NOMO-1 treated with DMSO at 0.1 percent for 48 hours (cell line): ENCODE measurements at regions not wholly inside any gene's neighbourhood (a gene's known extent, or its start where the extent isn't known, plus 50 kb on each side); places are given as distances from the start of the nearest gene placed in this dataset.
"Not testable (repeated sequence)": the region's sequence is repeated elsewhere in the genome, so short reads cannot be mapped to it uniquely, and the experiment has no call there.

ENCODE experiments used
- DNase-seq: peaks from one replicate; lab custom pipeline; 2025; ENCODE audit not compliant: unreplicated experiment; lab: John Stamatoyannopoulos, UW

DNA sequence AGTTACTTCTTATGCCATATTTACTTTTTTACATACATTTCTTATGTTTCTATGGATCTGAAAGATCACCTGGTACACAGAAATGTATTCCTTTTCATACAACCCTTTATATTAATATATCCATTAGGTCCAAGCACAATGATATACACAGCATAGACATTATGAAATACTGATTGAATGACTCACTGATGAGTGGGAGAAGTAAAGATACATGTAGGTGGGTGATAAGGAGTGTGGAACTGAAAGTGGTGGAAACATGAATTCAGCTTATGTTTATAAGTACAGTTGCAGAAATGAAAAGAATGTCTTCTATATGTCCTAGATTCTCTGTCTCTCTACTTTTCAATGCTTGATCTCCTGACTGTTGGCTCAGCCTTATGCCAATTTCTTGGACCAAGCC lies 87.9 kb downstream of the YIPF7 start:
- DNase-seq = no peak

DNA sequence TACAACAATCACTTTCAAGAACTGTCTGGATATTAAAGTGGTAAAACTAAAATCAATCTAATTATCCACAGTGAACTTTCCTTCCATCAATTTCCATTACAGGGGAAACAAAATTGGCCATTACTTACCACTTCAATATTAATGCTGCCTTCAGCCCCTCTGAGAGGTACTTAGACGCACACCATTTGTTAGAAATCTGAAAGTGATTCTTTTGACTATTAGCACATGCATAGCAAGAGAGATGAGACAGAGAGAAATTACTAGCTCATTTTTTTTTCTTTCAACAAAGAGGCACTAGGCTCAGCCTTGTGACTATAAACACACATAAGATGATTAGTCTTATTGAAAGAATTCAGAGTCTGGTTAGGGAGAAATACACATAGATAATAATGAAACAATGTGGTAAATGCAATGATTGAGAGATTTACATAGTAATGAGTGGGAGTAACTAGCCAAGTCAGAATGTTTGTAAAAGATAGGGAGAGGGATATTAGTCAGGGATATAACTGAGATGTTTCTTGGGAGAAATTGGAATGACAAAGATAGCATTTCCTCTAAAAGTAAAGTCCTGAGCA lies 93.3 kb downstream of the YIPF7 start:
- DNase-seq = no peak

DNA sequence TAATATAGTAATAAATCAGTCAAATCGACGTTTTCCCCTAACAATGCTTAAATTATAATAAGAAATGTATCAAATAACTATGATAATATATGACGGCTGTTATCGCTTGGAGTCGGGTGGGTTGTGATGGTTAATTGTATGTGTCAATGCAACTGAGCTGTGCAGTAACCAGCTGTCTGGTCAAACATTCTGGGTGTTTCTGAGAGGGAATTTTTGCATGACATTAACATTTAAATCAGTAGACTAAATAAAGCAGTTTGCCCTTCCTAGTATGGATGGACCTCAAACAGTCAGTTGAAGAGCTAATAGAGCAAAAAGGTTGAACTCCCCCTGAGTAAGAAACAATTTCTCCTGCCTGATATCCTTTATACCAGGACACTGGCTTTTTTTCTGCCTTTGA lies 96.7 kb downstream of the YIPF7 start:
- DNase-seq = no peak

DNA sequence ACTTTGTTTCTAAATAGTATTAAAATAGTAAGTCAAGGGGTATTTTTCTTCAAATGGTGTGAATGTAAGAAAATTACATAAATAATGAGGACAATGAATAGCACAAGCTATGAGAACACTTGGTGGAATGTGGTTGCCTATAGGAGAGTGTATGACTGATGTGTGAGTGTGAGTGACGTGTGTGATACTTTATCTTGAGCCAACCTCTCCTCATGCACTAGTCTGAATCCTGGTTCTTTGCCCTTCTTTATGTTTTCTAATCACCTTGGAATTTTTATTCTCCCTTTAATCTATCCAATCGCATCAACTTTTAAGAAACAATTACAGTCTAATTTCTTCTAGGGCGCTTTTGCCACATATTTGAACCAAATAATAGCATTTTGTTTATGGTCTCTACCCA lies 98.2 kb downstream of the YIPF7 start:
- no peak for DNase-seq

DNA sequence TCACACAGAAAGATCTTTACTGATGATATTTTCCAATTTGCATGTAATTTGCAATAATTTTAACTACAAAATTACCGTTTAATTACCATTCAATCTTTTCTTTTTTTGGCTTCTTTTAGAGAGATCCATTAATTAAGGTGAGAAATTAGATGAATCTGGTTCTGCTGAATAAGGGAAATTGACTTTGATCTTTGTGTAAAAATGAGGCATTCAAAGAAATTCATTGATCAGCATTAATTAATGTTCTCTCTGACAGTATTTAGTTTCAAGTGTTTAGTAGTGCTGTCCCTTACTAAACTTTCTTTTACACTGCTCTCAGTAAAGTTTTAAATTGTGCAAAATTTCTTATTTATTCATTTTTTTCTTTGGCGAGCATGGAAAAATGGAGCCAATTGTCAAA lies 97.2 kb upstream of the KCTD8 start:
- DNase-seq = no peak

DNA sequence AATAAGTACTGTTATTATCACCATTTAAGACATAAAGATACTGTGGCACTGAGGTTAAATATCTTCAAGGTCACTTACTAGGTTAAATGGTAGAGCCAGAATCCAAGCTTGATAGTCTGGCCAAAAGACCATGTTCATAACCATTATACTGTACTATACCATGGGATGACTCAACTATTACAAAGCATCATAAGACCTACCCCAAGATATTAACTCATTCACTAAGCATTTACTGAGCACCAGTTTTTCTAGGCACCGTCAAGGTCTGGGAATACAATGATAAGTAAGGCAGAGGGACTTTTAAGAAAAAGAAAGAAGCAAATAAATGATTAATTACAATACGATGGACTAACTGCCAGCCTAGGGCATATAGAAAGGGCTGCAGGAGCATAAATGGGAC lies 95.5 kb upstream of the KCTD8 start:
- DNase-seq = no peak

DNA sequence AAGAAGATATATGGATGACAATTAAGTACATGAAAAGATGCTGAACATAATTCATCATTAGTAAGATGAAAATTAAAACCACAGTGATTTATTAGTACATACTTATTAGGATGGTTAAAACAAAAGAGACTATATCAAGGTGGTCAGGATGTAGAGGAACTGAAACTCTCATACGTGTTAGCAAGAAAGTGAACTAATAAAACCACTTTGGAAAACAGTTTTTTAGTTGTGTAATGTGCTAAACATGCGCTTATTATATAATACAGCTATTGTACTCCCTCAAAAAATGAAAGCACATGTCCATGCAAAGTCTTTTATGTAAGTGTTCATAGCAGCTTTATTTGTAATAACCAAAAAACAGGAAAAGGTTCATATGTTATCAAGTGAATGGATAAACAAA lies 89.9 kb upstream of the KCTD8 start:
- peak; percentile 0 for DNase-seq

DNA sequence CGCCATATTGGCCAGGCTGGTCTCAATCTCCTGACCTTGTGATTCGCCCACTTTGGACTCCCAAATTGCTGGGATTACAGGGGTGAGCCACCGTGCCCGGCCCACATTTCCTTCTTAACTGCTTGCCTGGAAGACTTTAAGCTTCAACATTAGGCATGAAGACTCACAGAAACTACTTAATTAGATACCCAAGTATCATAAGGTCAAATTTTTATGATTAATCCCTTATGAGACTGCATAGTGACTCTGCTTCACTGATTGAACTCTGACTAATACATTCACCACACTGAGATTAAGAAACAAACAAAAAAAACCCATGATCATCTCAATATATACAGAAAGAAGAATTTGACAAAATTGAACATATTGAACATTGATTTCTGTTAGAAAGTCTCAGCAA lies 87.4 kb upstream of the KCTD8 start:
- no peak for DNase-seq

DNA sequence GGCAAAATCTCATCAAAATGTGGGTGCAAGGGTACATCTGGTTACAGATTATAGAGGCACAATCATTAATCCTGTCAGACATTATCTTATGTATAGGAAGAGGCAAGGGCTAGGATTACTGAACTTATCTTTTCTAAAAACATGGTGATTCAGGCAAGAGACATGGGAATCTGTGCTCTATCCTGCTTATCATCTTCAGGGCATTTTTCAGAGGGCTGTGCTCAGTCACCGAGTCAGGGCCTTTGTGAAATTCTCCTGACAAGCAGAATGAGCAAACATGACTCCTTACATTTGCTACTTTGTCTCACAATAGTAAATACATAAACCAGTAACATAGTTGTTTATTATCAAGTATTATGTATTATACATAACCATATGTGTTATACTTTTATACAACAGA lies 84.2 kb upstream of the KCTD8 start:
- DNase-seq = no peak

DNA sequence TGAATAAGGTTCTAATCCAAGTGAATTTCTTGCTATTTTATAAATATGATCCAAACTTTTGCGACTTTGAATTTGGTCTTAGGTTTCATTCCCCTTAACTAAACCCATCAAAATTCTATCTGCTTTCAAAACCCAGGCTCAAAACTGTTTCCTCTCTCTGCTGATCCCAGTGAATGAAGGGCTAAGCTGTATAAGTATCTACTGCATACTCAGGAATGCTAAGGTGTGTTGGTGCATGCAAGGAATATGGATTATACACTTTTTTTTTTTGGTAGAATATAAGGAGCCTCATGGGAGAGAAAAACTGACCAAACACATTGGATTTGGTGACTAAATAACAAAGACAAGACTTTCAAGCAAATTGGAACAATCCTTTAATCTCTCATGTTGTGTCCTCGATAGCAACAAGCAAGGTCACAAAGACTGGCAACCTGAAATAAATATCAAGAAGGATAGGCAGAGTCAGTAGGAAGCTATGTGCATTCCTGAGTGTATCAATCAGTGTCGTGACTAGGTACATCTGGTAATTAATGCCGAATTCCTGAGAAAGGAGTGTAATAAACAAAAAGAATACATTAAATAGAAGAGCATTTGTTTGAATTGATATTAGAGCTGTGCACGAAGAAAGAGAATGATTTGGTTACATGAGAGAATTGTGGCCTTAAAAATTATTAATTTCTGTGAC lies 74.3 kb upstream of the KCTD8 start:
- DNase-seq = no peak

DNA sequence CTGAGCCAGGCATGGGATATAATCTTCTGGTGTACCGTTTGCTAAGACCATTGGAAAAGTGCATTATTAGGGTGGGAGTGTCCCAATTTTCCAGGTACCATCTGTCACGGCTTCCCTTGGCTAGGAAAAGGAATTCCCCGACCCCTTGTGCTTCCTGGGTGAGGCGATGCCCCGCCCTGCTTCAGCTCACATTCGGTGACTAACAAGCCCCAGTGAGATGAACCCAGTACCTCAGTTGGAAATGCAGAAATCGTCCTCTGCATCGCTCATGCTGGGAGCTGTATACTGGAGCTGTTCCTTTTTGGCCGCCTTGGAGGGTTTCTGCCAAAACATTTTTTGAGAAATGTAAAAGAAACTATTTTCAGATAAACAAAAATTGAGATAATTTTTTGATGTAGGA lies 53.6 kb upstream of the KCTD8 start:
- DNase-seq = not testable (repeated sequence)
